Smooth muscle cell (in vitro differentiated cells): ENCODE measurements at regions not wholly inside any gene's neighbourhood (a gene's known extent, or its start where the extent isn't known, plus 50 kb on each side); places are given as distances from the start of the nearest gene placed in this dataset.

ENCODE experiments used
- DNase-seq: peaks from one replicate; lab custom pipeline; 2025; ENCODE audit not compliant: unreplicated experiment; lab: John Stamatoyannopoulos, UW
- H2AFZ ChIP-seq: fragments of 200-600 bp; sonication (generic); 2 replicates; pipeline ENCODE4 v1.6.0; 2016; ENCODE audit warnings: antibody characterized with exemption, low read depth, mild to moderate bottlenecking
- H3F3A ChIP-seq: fragments of 200-600 bp; sonication (generic); 2 replicates; pipeline ENCODE4 v1.6.0; 2017; ENCODE audit warnings: antibody characterized with exemption, low read depth
- H3K27ac ChIP-seq: fragments of 200-600 bp; sonication (generic); 2 replicates; pipeline ENCODE4 v1.5.1; 2016; ENCODE audit warnings: low read depth, mild to moderate bottlenecking
- H3K27me3 ChIP-seq: fragments of 200-600 bp; sonication (generic); 2 replicates; pipeline ENCODE4 v1.6.1; 2016; ENCODE audit warnings: low read depth, mild to moderate bottlenecking
- H3K36me3 ChIP-seq: fragments of 200-600 bp; sonication (generic); 2 replicates; pipeline ENCODE4 v1.5.1; 2016; ENCODE audit warnings: low read depth
- H3K4me1 ChIP-seq: fragments of 200-600 bp; sonication (generic); 2 replicates; pipeline ENCODE4 v1.5.1; 2016; ENCODE audit warnings: low read depth
- H3K4me2 ChIP-seq: fragments of 200-600 bp; sonication (generic); 2 replicates; pipeline ENCODE4 v1.6.0; 2016; ENCODE audit warnings: mild to moderate bottlenecking
- H3K4me3 ChIP-seq: fragments of 200-600 bp; sonication (generic); 2 replicates; pipeline ENCODE4 v1.5.1; 2016; ENCODE audit warnings: mild to moderate bottlenecking
- H3K79me2 ChIP-seq: fragments of 200-600 bp; sonication (generic); 2 replicates; pipeline ENCODE4 v1.6.0; 2016; ENCODE audit warnings: low read depth, mild to moderate bottlenecking
- H3K9ac ChIP-seq: fragments of 200-600 bp; sonication (generic); 2 replicates; pipeline ENCODE4 v1.6.0; 2016; ENCODE audit warnings: low read depth
- H3K9me3 ChIP-seq: fragments of 200-600 bp; sonication (generic); replicated peaks from 2 replicates; pipeline ENCODE4 v1.5.1; 2016; ENCODE audit warnings: low read depth
- H4K20me1 ChIP-seq: fragments of 200-600 bp; sonication (generic); 2 replicates; pipeline ENCODE4 v1.6.0; 2016; ENCODE audit warnings: low read depth
- WGBS: methylation state at CpG from one replicate; pipeline ENCODE4 v1.1.7; 2016; ENCODE audit warnings: low lambda C conversion rate; 5-methylcytosine and 5-hydroxymethylcytosine counted together
- TF ChIP-seq, protein P1 (sequence below): fragments of 200-600 bp; sonication (generic); IDR thresholded peaks from 2 replicates; pipeline ENCODE4 v1.5.1; 2017; ENCODE audit warnings: borderline replicate concordance, mild to moderate bottlenecking, antibody characterized with exemption; ENCODE audit not compliant: insufficient read depth, poor library complexity, severe bottlenecking

DNA sequence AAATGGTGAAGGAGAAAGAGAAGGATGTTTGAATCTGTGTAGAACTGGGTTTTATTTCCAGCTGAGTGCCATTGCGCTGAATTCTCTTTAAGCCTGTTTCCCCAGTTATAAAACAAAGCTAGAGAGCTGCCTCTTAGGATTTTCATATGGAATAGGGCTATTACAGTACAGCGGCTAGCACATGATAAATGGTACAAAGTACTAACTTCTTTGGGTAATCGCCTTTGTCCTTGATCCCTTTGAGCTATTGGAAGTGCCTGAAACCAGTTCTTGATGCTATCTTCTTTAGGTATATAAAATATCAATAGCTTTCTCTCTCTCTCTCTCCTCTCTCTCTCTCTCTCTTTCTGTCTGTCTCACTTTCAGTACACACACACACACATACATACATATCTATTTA is 71.3 kb downstream of the SOX11 start:
- no peak overlapping the region for H2AFZ ChIP-seq
- TF ChIP-seq, protein P1, sequence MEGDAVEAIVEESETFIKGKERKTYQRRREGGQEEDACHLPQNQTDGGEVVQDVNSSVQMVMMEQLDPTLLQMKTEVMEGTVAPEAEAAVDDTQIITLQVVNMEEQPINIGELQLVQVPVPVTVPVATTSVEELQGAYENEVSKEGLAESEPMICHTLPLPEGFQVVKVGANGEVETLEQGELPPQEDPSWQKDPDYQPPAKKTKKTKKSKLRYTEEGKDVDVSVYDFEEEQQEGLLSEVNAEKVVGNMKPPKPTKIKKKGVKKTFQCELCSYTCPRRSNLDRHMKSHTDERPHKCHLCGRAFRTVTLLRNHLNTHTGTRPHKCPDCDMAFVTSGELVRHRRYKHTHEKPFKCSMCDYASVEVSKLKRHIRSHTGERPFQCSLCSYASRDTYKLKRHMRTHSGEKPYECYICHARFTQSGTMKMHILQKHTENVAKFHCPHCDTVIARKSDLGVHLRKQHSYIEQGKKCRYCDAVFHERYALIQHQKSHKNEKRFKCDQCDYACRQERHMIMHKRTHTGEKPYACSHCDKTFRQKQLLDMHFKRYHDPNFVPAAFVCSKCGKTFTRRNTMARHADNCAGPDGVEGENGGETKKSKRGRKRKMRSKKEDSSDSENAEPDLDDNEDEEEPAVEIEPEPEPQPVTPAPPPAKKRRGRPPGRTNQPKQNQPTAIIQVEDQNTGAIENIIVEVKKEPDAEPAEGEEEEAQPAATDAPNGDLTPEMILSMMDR = no peak
- no peaks in the 10 kb centered on the region for H3K9me3 ChIP-seq
- no peak overlapping the region for H3K4me3 ChIP-seq
- no peaks in the 10 kb centered on the region for H3K4me1 ChIP-seq
- H3K4me2 ChIP-seq = no peak overlapping the region
- 94% methylated on average over 3 of the region's 3 CpGs for WGBS
- no peaks in the 10 kb centered on the region for H3K79me2 ChIP-seq
- H3K36me3 ChIP-seq = no peaks in the 10 kb centered on the region
- H3K27me3 ChIP-seq = peaks cover 41% of the 10 kb centered on the region
- H3K27ac ChIP-seq = no peak overlapping the region
- DNase-seq = no peak
- no peak overlapping the region for H3K9ac ChIP-seq
- no peaks in the 10 kb centered on the region for H3F3A ChIP-seq
- no peaks in the 10 kb centered on the region for H4K20me1 ChIP-seq

DNA sequence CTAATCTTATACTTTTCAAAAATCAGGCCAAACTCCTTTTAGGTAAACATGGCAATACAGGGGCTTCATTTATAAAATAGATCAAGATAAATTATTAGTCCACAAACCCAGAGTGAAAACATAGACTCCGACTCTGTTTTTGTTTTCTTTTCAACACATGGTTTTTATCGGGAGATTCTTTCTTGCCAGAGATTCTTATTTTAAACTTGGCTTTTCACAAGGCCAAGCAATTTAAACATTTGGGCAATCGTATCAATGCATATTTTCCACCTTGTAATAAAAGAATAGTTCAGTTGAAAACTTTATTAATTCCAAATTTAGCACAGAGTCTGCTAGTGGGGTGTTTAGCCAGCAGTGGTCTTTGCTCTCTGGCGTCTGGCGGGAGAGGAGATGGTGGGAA is 71.9 kb downstream of the SOX11 start:
- Histone ChIP-seq H3K4me3 (no peak overlapping the region), H4K20me1 (no peaks in the 10 kb centered on the region), H3F3A (no peaks in the 10 kb centered on the region), H3K9ac (no peak overlapping the region), H3K79me2 (no peaks in the 10 kb centered on the region), H3K4me2 (no peak overlapping the region), H3K27ac (no peak overlapping the region), H3K27me3 (peaks cover 36% of the 10 kb centered on the region), H3K36me3 (no peaks in the 10 kb centered on the region), H3K4me1 (no peaks in the 10 kb centered on the region), H3K9me3 (no peaks in the 10 kb centered on the region), H2AFZ (no peak overlapping the region)
- 90% methylated on average over 5 of the region's 5 CpGs for WGBS
- no peak for DNase-seq
- TF ChIP-seq, protein P1 = no peak

GRCh38 chr2:5766056-5766455 is 73.9 kb downstream of the SOX11 start:
- 53% methylated on average over 2 of the region's 2 CpGs for WGBS
- H3K4me1 ChIP-seq = no peaks in the 10 kb centered on the region
- peak overlapping the region; percentile 25 for H3K4me2 ChIP-seq
- TF ChIP-seq, protein P1 = no peak
- H3K9me3 ChIP-seq = no peaks in the 10 kb centered on the region
- H3K4me3 ChIP-seq = no peak overlapping the region
- no peak overlapping the region for H2AFZ ChIP-seq
- H3F3A ChIP-seq = no peaks in the 10 kb centered on the region
- H3K79me2 ChIP-seq = no peaks in the 10 kb centered on the region
- no peak overlapping the region for H3K9ac ChIP-seq
- peak overlapping the region; percentile 29 for H3K27ac ChIP-seq
- no peaks in the 10 kb centered on the region for H3K36me3 ChIP-seq
- peaks cover 16% of the 10 kb centered on the region for H3K27me3 ChIP-seq
- no peak for DNase-seq
- H4K20me1 ChIP-seq = no peaks in the 10 kb centered on the region

GRCh38 chr2:5766561-5766960 is 74.4 kb downstream of the SOX11 start:
- Histone ChIP-seq H4K20me1 (no peaks in the 10 kb centered on the region), H3K4me2 (peak overlapping the region; percentile 25), H3K9me3 (no peaks in the 10 kb centered on the region), H3K79me2 (no peaks in the 10 kb centered on the region), H3K4me3 (no peak overlapping the region), H2AFZ (no peak overlapping the region), H3K9ac (no peak overlapping the region), H3K27me3 (peaks cover 14% of the 10 kb centered on the region), H3K36me3 (no peaks in the 10 kb centered on the region), H3K4me1 (no peaks in the 10 kb centered on the region), H3F3A (no peaks in the 10 kb centered on the region), H3K27ac (peak overlapping the region; percentile 29)
- no peak for DNase-seq
- TF ChIP-seq, protein P1 = no peak
- WGBS = 91% methylated on average over 2 of the region's 2 CpGs
